ENCODE measurements at regions not wholly inside any gene's neighbourhood (a gene's known extent, or its start where the extent isn't known, plus 50 kb on each side); places are given as distances from the start of the nearest gene placed in this dataset.

GRCh38 chr2:236671896-236672562, 102.4 kb downstream of the ACKR3 start:
- no peak for DNase-seq
- intact Hi-C loops (cut with DNase I): no loop called here
- no peak overlapping the region for H3K27ac ChIP-seq
- no peaks in the 10 kb centered on the region for H3K27me3 ChIP-seq
- H3K4me1 ChIP-seq: no peaks in the 10 kb centered on the region
- no peak for TF ChIP-seq CTCF (IDR thresholded peaks at IDR 0.05)
- no peaks in the 10 kb centered on the region for H3K9me3 ChIP-seq
- H3K4me3 ChIP-seq: no peak overlapping the region
- ATAC-seq: no peak
- no peaks in the 10 kb centered on the region for H3K36me3 ChIP-seq

- Histone ChIP-seq H3K4me1 (no peaks in the 10 kb centered on the region), H3K27ac (no peak overlapping the region), H3K9me3 (no peaks in the 10 kb centered on the region), H3K4me3 (no peak overlapping the region), H3K27me3 (no peaks in the 10 kb centered on the region), H3K36me3 (no peaks in the 10 kb centered on the region)
- intact Hi-C loops (cut with DNase I): no loop called here
- DNase-seq: no peak
- ATAC-seq: no peak
- no peak for TF ChIP-seq CTCF (IDR thresholded peaks at IDR 0.05)
Measured at GRCh38 chr2:236672606-236673005, 103.0 kb downstream of the ACKR3 start.

- intact Hi-C loops (cut with DNase I): no loop called here
- Histone ChIP-seq H3K36me3 (no peaks in the 10 kb centered on the region), H3K9me3 (no peaks in the 10 kb centered on the region), H3K4me1 (no peaks in the 10 kb centered on the region), H3K27me3 (no peaks in the 10 kb centered on the region), H3K27ac (no peak overlapping the region), H3K4me3 (no peak overlapping the region)
- TF ChIP-seq CTCF (IDR thresholded peaks at IDR 0.05): no peak
- ATAC-seq (no peak), DNase-seq (no peak)
Measured at GRCh38 chr2:236673126-236673822, 103.6 kb downstream of the ACKR3 start.

GRCh38 chr2:236673823-236674185, 104.2 kb downstream of the ACKR3 start:
- H3K27me3 ChIP-seq: no peaks in the 10 kb centered on the region
- no peak overlapping the region for H3K27ac ChIP-seq
- no peak overlapping the region for H3K4me3 ChIP-seq
- no peaks in the 10 kb centered on the region for H3K36me3 ChIP-seq
- no peak for DNase-seq
- intact Hi-C loops (cut with DNase I): no loop called here
- no peaks in the 10 kb centered on the region for H3K4me1 ChIP-seq
- no peak for ATAC-seq
- no peaks in the 10 kb centered on the region for H3K9me3 ChIP-seq
- no peak for TF ChIP-seq CTCF (IDR thresholded peaks at IDR 0.05)

GRCh38 chr2:236674238-236674637, 104.6 kb downstream of the ACKR3 start:
- DNase-seq (no peak), ATAC-seq (no peak)
- Histone ChIP-seq H3K9me3 (no peaks in the 10 kb centered on the region), H3K27ac (no peak overlapping the region), H3K4me1 (no peaks in the 10 kb centered on the region), H3K27me3 (no peaks in the 10 kb centered on the region), H3K36me3 (no peaks in the 10 kb centered on the region), H3K4me3 (no peak overlapping the region)
- no peak for TF ChIP-seq CTCF (IDR thresholded peaks at IDR 0.05)
- intact Hi-C loops (cut with DNase I): no loop called here

Data from left lung (tissue), 4 donors.